SK-N-SH treated with all-trans-retinoic acid at 6 μM for 48 hours (cell line): ENCODE measurements at regions not wholly inside any gene's neighbourhood (a gene's known extent, or its start where the extent isn't known, plus 50 kb on each side); places are given as distances from the start of the nearest gene placed in this dataset.

Experiments
- ATAC-seq: fragments of 200-7000 bp; cut with Tn5 transposase; 3 replicates; pipeline ENCODE4 v1.9.1; 2020; ENCODE audit warnings: mild to moderate bottlenecking, moderate library complexity
- BACH2 ChIP-seq: fragments of 250-450 bp; sonication (Bioruptor Pico); IDR thresholded peaks from 2 replicates; pipeline ENCODE4 v1.9.0; 2021; ENCODE audit warnings: mild to moderate bottlenecking, borderline replicate concordance
- CSDC2 ChIP-seq: fragments of 250-450 bp; sonication (Bioruptor Pico); IDR thresholded peaks from 2 replicates; pipeline ENCODE4 v1.5.0; 2020; ENCODE audit warnings: mild to moderate bottlenecking, moderate library complexity
- ESRRG ChIP-seq: fragments of 250-450 bp; sonication (Bioruptor Pico); IDR thresholded peaks from 2 replicates; pipeline ENCODE4 v1.6.1; 2021; ENCODE audit warnings: mild to moderate bottlenecking
- GLIS3 ChIP-seq: fragments of 250-450 bp; sonication (Bioruptor Pico); IDR thresholded peaks from 2 replicates; pipeline ENCODE4 v1.5.0; 2020; ENCODE audit warnings: mild to moderate bottlenecking, moderate library complexity
- ISL1 ChIP-seq: fragments of 250-450 bp; sonication (Bioruptor Pico); IDR thresholded peaks from 2 replicates; pipeline ENCODE4 v2.1.2; 2022; ENCODE audit warnings: mild to moderate bottlenecking, moderate library complexity
- OSR1 ChIP-seq: fragments of 250-450 bp; sonication (Bioruptor Pico); IDR thresholded peaks from 2 replicates; pipeline ENCODE4 v1.8.0; 2022; ENCODE audit warnings: moderate library complexity, mild to moderate bottlenecking, inconsistent platforms
- PPARA ChIP-seq: fragments of 250-450 bp; sonication (Bioruptor Pico); IDR thresholded peaks from 2 replicates; pipeline ENCODE4 v1.5.0; 2020; ENCODE audit warnings: mild to moderate bottlenecking, borderline replicate concordance
- RARB ChIP-seq: fragments of 250-450 bp; sonication (Bioruptor Pico); IDR thresholded peaks from 2 replicates; pipeline ENCODE4 v1.8.0; 2021; ENCODE audit warnings: mild to moderate bottlenecking, moderate library complexity
- SNAI2 ChIP-seq: fragments of 250-450 bp; sonication (Bioruptor Pico); IDR thresholded peaks from 2 replicates; pipeline ENCODE4 v1.5.0; 2020; ENCODE audit warnings: mild to moderate bottlenecking, moderate library complexity
- TCF4 ChIP-seq: fragments of 250-450 bp; sonication (Bioruptor Pico); IDR thresholded peaks from 2 replicates; pipeline ENCODE4 v1.8.0; 2021; ENCODE audit warnings: mild to moderate bottlenecking, moderate library complexity, borderline replicate concordance
- TOX ChIP-seq: fragments of 250-450 bp; sonication (Bioruptor Pico); IDR thresholded peaks from 2 replicates; pipeline ENCODE4 v1.8.0; 2021; ENCODE audit warnings: mild to moderate bottlenecking, moderate library complexity, borderline replicate concordance
- ZC3H10 ChIP-seq: fragments of 250-450 bp; sonication (Bioruptor Pico); IDR thresholded peaks from 2 replicates; pipeline ENCODE4 v1.5.1; 2021; ENCODE audit warnings: mild to moderate bottlenecking, moderate library complexity
- ZFP3 ChIP-seq: fragments of 250-450 bp; sonication (Bioruptor Pico); IDR thresholded peaks from 2 replicates; pipeline ENCODE4 v1.5.0; 2020; ENCODE audit warnings: mild to moderate bottlenecking, moderate library complexity
- ZFP30 ChIP-seq: fragments of 450-650 bp; formaldehyde crosslinking; IDR thresholded peaks from 2 replicates; pipeline ENCODE4 v1.5.0; 2022; ENCODE audit warnings: mild to moderate bottlenecking, moderate library complexity
- ZNF565 ChIP-seq: fragments of 450-650 bp; formaldehyde crosslinking; conservative IDR thresholded peaks from 2 replicates; pipeline ENCODE4 v1.5.0; 2020; ENCODE audit warnings: low read depth, mild to moderate bottlenecking, moderate library complexity
- ZNF70 ChIP-seq: fragments of 450-650 bp; formaldehyde crosslinking; IDR thresholded peaks from 2 replicates; pipeline ENCODE4 v1.5.0; 2020; ENCODE audit warnings: mild to moderate bottlenecking, moderate library complexity
- ZNF8 ChIP-seq: fragments of 450-650 bp; formaldehyde crosslinking; IDR thresholded peaks from 2 replicates; pipeline ENCODE4 v1.5.0; 2020; ENCODE audit warnings: mild to moderate bottlenecking, moderate library complexity
- TF ChIP-seq, protein P1 (sequence below): fragments of 250-450 bp; sonication (Bioruptor Pico); IDR thresholded peaks from 2 replicates; pipeline ENCODE4 v1.8.0; 2021; ENCODE audit warnings: low read depth, mild to moderate bottlenecking, moderate library complexity, borderline replicate concordance
- TF ChIP-seq, protein P2 (sequence below): fragments of 250-450 bp; sonication (Bioruptor Pico); IDR thresholded peaks from 2 replicates; pipeline ENCODE4 v1.5.0; 2020; ENCODE audit warnings: mild to moderate bottlenecking, moderate library complexity
- TF ChIP-seq, protein P3 (sequence below): fragments of 250-450 bp; sonication (Bioruptor Pico); IDR thresholded peaks from 2 replicates; pipeline ENCODE4 v1.5.1; 2021; ENCODE audit warnings: mild to moderate bottlenecking, moderate library complexity
- TF ChIP-seq, protein P4 (sequence below): fragments of 250-450 bp; sonication (Bioruptor Pico); IDR thresholded peaks from 2 replicates; pipeline ENCODE4 v1.8.0; 2020; ENCODE audit warnings: mild to moderate bottlenecking, moderate library complexity, borderline replicate concordance

DNA sequence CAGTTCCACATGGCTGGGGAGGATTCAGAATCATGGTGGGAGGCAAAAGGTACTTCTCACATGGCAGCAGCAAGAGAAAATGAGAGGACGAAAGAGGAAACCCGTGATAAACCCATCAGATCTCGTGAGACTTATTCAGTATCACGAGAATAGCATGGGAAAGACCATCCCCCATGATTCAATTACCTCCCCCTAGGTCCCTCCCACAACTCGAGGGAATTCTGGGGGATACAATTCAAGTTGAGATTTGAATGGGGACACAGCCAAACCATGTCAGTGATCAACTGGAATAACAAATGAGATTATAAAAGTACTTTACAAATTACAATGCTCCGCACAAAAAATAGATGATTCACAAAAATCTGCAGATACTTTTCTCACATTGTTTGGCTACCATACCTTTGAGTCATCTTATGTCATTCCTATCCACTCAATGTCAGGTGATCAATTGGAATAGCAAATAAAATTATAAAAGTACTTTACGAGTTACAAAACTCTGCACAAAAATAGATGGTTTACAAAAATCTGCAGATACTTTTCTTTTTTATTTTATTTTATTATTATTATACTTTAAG lies 338.9 kb downstream of the C12orf50 start:
- no peak for ATAC-seq
- TF ChIP-seq ISL1 (CRISPR knock-in tag), result 0 out of 2 replicates have a peak, but pooled peaks have one; percentile 12
- TF ChIP-seq ZNF70 (CRISPR knock-in tag), result no peak

DNA sequence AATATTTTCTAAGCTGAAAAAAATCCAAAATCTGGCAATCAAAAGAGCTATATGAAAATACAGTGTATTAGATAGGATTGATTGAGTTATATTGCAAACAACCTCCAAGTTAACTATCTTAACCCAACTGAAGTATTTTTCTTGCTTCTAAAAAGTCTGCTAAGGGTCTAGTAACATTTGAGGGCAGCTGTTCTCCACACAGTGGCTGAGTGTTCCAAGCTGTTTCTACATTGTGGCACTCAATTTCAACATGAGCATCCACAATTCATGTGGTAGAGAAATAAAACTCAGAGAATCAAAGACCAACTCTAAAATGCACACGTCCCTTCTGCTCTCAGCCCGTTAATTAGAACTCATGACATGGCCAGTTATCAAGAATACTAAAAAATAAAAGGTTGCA lies 340.0 kb downstream of the C12orf50 start:
- TF ChIP-seq, protein P1, sequence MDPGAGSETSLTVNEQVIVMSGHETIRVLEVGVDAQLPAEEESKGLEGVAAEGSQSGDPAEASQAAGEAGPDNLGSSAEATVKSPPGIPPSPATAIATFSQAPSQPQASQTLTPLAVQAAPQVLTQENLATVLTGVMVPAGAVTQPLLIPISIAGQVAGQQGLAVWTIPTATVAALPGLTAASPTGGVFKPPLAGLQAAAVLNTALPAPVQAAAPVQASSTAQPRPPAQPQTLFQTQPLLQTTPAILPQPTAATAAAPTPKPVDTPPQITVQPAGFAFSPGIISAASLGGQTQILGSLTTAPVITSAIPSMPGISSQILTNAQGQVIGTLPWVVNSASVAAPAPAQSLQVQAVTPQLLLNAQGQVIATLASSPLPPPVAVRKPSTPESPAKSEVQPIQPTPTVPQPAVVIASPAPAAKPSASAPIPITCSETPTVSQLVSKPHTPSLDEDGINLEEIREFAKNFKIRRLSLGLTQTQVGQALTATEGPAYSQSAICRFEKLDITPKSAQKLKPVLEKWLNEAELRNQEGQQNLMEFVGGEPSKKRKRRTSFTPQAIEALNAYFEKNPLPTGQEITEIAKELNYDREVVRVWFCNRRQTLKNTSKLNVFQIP, result no peak
- no peak for TF ChIP-seq PPARA (CRISPR knock-in tag)
- no peak for TF ChIP-seq CSDC2
- no peak for ATAC-seq

DNA sequence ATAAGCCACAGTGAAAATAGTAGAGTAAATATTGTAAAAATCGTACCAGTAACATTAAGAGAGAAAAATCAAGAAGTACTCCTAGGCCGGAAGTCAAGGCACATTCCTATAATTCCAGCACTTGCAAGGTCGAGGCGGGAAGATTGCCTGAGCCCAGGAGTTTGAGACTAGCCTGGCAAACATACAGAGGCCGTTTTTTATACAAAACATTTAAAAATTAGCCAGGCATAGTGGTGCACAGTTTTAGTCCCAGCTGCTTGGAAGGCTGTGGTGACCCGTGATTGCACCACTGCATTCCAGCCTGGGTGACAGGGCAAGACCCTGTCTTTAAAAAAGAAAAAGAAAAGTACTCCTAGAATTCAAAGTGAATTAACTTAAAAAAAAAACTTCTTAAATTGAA lies 341.8 kb downstream of the C12orf50 start:
- TF ChIP-seq OSR1 (CRISPR knock-in tag) (no peak), ISL1 (CRISPR knock-in tag) (no peak)
- TF ChIP-seq, all 23 proteins: peak for 0
- ATAC-seq, result no peak; the same call in 2 of the 3 replicates

DNA sequence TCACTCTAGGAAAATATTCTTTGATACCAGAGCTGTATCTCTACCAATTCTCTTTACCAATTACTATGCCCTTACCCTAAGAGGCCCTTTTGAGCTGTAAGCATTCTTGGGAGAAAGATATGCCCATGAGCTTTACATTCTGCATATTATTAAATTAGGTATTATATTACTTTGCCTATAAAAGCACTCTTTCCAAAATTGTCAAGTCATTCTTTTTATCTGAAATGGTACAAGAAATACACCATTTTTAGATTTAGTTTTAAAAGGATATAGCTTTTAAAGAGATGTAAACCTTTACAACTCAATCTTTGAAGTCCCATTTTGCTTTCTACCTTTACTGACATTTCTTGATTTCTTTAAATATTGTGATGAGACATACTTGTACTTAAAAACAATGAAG lies 343.5 kb downstream of the C12orf50 start:
- TF ChIP-seq, protein P2, sequence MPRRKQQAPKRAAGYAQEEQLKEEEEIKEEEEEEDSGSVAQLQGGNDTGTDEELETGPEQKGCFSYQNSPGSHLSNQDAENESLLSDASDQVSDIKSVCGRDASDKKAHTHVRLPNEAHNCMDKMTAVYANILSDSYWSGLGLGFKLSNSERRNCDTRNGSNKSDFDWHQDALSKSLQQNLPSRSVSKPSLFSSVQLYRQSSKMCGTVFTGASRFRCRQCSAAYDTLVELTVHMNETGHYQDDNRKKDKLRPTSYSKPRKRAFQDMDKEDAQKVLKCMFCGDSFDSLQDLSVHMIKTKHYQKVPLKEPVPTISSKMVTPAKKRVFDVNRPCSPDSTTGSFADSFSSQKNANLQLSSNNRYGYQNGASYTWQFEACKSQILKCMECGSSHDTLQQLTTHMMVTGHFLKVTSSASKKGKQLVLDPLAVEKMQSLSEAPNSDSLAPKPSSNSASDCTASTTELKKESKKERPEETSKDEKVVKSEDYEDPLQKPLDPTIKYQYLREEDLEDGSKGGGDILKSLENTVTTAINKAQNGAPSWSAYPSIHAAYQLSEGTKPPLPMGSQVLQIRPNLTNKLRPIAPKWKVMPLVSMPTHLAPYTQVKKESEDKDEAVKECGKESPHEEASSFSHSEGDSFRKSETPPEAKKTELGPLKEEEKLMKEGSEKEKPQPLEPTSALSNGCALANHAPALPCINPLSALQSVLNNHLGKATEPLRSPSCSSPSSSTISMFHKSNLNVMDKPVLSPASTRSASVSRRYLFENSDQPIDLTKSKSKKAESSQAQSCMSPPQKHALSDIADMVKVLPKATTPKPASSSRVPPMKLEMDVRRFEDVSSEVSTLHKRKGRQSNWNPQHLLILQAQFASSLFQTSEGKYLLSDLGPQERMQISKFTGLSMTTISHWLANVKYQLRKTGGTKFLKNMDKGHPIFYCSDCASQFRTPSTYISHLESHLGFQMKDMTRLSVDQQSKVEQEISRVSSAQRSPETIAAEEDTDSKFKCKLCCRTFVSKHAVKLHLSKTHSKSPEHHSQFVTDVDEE, result no peak
- TF ChIP-seq CSDC2, result no peak
- TF ChIP-seq ISL1 (CRISPR knock-in tag), result no peak
- no peak for TF ChIP-seq OSR1 (CRISPR knock-in tag)
- TF ChIP-seq ZNF8, result no peak
- TF ChIP-seq GLIS3, result no peak
- TF ChIP-seq ESRRG (CRISPR knock-in tag), result no peak
- TF ChIP-seq, protein P3, sequence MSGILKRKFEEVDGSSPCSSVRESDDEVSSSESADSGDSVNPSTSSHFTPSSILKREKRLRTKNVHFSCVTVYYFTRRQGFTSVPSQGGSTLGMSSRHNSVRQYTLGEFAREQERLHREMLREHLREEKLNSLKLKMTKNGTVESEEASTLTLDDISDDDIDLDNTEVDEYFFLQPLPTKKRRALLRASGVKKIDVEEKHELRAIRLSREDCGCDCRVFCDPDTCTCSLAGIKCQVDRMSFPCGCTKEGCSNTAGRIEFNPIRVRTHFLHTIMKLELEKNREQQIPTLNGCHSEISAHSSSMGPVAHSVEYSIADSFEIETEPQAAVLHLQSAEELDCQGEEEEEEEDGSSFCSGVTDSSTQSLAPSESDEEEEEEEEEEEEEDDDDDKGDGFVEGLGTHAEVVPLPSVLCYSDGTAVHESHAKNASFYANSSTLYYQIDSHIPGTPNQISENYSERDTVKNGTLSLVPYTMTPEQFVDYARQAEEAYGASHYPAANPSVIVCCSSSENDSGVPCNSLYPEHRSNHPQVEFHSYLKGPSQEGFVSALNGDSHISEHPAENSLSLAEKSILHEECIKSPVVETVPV (CRISPR knock-in tag), result no peak
- TF ChIP-seq TCF4 (CRISPR knock-in tag), result no peak
- no peak for TF ChIP-seq SNAI2 (CRISPR knock-in tag)
- no peak for TF ChIP-seq ZFP30
- no peak for TF ChIP-seq RARB
- no peak for TF ChIP-seq ZC3H10 (CRISPR knock-in tag)
- no peak for TF ChIP-seq ZNF70 (CRISPR knock-in tag)
- TF ChIP-seq PPARA (CRISPR knock-in tag), result no peak
- no peak for TF ChIP-seq TOX (CRISPR knock-in tag)
- no peak for TF ChIP-seq ZFP3 (CRISPR knock-in tag)
- TF ChIP-seq BACH2 (CRISPR knock-in tag), result no peak
- TF ChIP-seq ZNF565, result no peak
- no peak for ATAC-seq

DNA sequence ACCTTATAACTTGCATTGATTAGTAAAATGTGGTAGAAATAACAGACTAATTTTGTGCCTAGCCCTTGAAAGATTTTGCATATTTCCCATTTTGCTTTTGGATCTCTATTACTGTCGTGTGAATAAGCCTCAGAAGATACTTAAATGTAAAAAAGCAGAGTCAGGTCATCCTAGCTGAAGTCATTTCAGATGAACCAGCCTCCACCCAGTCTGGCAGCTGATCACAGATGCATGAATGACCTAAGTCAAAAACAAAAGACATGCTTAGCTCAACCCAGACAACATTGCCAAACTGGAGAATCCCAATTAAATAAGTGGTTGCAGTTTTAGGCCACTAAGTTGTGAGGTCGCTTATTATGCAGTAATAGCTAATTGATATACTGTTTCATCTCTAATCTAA lies 349.9 kb downstream of the C12orf50 start:
- no peak for ATAC-seq
- no peak for TF ChIP-seq ISL1 (CRISPR knock-in tag)
- TF ChIP-seq SNAI2 (CRISPR knock-in tag), result no peak
- TF ChIP-seq TOX (CRISPR knock-in tag), result no peak
- no peak for TF ChIP-seq TCF4 (CRISPR knock-in tag)
- TF ChIP-seq, protein P3 (CRISPR knock-in tag), result no peak
- no peak for TF ChIP-seq BACH2 (CRISPR knock-in tag)
- TF ChIP-seq, protein P1, result no peak
- TF ChIP-seq, protein P2, result no peak
- TF ChIP-seq, protein P4, sequence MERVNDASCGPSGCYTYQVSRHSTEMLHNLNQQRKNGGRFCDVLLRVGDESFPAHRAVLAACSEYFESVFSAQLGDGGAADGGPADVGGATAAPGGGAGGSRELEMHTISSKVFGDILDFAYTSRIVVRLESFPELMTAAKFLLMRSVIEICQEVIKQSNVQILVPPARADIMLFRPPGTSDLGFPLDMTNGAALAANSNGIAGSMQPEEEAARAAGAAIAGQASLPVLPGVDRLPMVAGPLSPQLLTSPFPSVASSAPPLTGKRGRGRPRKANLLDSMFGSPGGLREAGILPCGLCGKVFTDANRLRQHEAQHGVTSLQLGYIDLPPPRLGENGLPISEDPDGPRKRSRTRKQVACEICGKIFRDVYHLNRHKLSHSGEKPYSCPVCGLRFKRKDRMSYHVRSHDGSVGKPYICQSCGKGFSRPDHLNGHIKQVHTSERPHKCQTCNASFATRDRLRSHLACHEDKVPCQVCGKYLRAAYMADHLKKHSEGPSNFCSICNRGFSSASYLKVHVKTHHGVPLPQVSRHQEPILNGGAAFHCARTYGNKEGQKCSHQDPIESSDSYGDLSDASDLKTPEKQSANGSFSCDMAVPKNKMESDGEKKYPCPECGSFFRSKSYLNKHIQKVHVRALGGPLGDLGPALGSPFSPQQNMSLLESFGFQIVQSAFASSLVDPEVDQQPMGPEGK (CRISPR knock-in tag), result no peak
